IMR-90 (cell line): ENCODE measurements at regions not wholly inside any gene's neighbourhood (a gene's known extent, or its start where the extent isn't known, plus 50 kb on each side); places are given as distances from the start of the nearest gene placed in this dataset.

Source experiments
- BHLHE40 ChIP-seq: fragments of 150-350 bp; IDR thresholded peaks from 2 replicates; pipeline ENCODE4 v1.6.1; 2016; ENCODE audit warnings: mild to moderate bottlenecking, low read depth, low read length
- CEBPB ChIP-seq: IDR thresholded peaks from 2 replicates; pipeline ENCODE4 v1.6.1; 2012; ENCODE audit warnings: low read depth, low read length, improper control_type of control experiment
- CTCF ChIP-seq: conservative IDR thresholded peaks from 2 replicates; pipeline ENCODE4 v1.5.1; 2012; ENCODE audit warnings: mild to moderate bottlenecking, low read depth, low read length, improper control_type of control experiment
- ELK1 ChIP-seq: fragments of 150-350 bp; IDR thresholded peaks from 2 replicates; pipeline ENCODE4 v1.6.1; 2016; ENCODE audit warnings: low read depth, mild to moderate bottlenecking, low read length, moderate library complexity, borderline replicate concordance
- POLR2A ChIP-seq: IDR thresholded peaks from 2 replicates; pipeline ENCODE4 v1.6.1; 2012; ENCODE audit warnings: mild to moderate bottlenecking, low read depth, low read length
- RAD21 ChIP-seq: IDR thresholded peaks from 2 replicates; pipeline ENCODE4 v1.6.1; 2012; ENCODE audit warnings: low read length, improper control_type of control experiment
- RCOR1 ChIP-seq: IDR thresholded peaks from 2 replicates; pipeline ENCODE4 v1.6.1; 2012; ENCODE audit warnings: mild to moderate bottlenecking, low read length, improper control_type of control experiment; ENCODE audit not compliant: insufficient replicate concordance
- USF2 ChIP-seq: fragments of 150-350 bp; IDR thresholded peaks from 2 replicates; pipeline ENCODE4 v1.6.1; 2017; ENCODE audit warnings: mild to moderate bottlenecking, antibody characterized with exemption, low read length, low read depth

GRCh38 chr13:29977476-29978120 lies 127.2 kb upstream of the UBL3 start:
- no peak for TF ChIP-seq CTCF
- no peak for TF ChIP-seq ELK1
- TF ChIP-seq RCOR1: no peak
- TF ChIP-seq POLR2A: no peak
- TF ChIP-seq RAD21: no peak
- TF ChIP-seq CEBPB: no peak
- no peak for TF ChIP-seq USF2
- TF ChIP-seq BHLHE40: peak; percentile 92
